Heart right ventricle (tissue), 16 donors: ENCODE measurements at regions not wholly inside any gene's neighbourhood (a gene's known extent, or its start where the extent isn't known, plus 50 kb on each side); places are given as distances from the start of the nearest gene placed in this dataset.

Experiments
- ATAC-seq, 8 donors: fragments of 200-7000 bp; cut with Tn5 transposase; one replicate each; pipeline ENCODE4 v1.9.1; 2020; ENCODE audit warnings: mild to moderate bottlenecking in 8 of 8, moderate library complexity in 8 of 8, moderate number of reproducible peaks in 1 of 8
- DNase-seq, 2 donors: peaks; one replicate each; pipeline ENCODE4 v3.0.0-alpha.2; 2020
- H3K27ac ChIP-seq, 10 donors: fragments of 200-600 bp; sonication (generic) in 2 of 10; one replicate each; pipeline versions ENCODE4 v1.5.0 to v1.8.0; 2020 to 2022; ENCODE audit warnings: mild to moderate bottlenecking in 3 of 10
- H3K27me3 ChIP-seq, 7 donors: fragments of 200-600 bp; one replicate each; pipeline ENCODE4 v1.8.0; 2021 to 2022; ENCODE audit warnings: mild to moderate bottlenecking in 2 of 7
- H3K36me3 ChIP-seq, 9 donors: fragments of 200-600 bp; sonication (generic) in 1 of 9; one replicate each; pipeline versions ENCODE4 v1.5.0 to v1.8.0; 2020 to 2022; ENCODE audit warnings: mild to moderate bottlenecking in 2 of 9
- H3K4me1 ChIP-seq, 9 donors: fragments of 200-600 bp; sonication (generic) in 1 of 9; one replicate each; pipeline versions ENCODE4 v1.5.0 to v1.8.0; 2020 to 2022; ENCODE audit warnings: mild to moderate bottlenecking in 4 of 9
- H3K4me3 ChIP-seq, 10 donors: fragments of 200-600 bp; sonication (generic) in 2 of 10; one replicate each; pipeline versions ENCODE4 v1.5.0 to v1.8.0; 2020 to 2022; ENCODE audit warnings: mild to moderate bottlenecking in 7 of 10, moderate library complexity in 2 of 10
- H3K9me3 ChIP-seq, 11 donors: fragments of 200-600 bp in 10 of 11; sonication (generic) in 2 of 11; one replicate each; pipeline versions ENCODE4 v1.5.0 to v1.8.0; 2013 to 2022; ENCODE audit warnings: mild to moderate bottlenecking in 2 of 11, control low read depth in 1 of 11, moderate library complexity in 1 of 11
- CTCF ChIP-seq, 9 donors: fragments of 200-600 bp; sonication (generic) in 2 of 9; IDR thresholded peaks; one replicate each; pipeline versions ENCODE4 v1.5.0 to v1.8.0; 2021 to 2022; ENCODE audit warnings: antibody characterized with exemption in 9 of 9, mild to moderate bottlenecking in 5 of 9, moderate library complexity in 1 of 9
- WGBS, 2 donors: extraction: QIAGEN DNeasy Blood & Tissue Kit; methylation state at CpG; one replicate each; pipeline ENCODE4 v1.1.7; 2013; ENCODE audit warnings: inconsistent platforms in 1 of 2; 5-methylcytosine and 5-hydroxymethylcytosine counted together
- intact Hi-C, 10 donors: fragments of 100-400 bp; cut with DNase I; formaldehyde crosslinking; loops; one replicate each; pipeline versions ENCODE4 v1.11.1 to v1.14.2; 2022
- donor health status: Arrhythmogenic right ventricular cardiomyopathy.
- donor health status: ischemic (EF 13 %, LVEDD 7.1; RV severe dilation, severe dysfunction).
- donor health status: healthy with polysubstance abuse.
- donor health status: DM: no; HTN: yes; CAD: no.
- donor health status: DM: no; HTN: no; CAD: no.
- donor health status: ischemic (EF 25% LVEDD 6.9; RV normal size, moderate dysfunction).
- donor health status: ischemic (EF 25% LVEDD 5.7; RV mildly dilated, moderate dysfunction).
- donor health status: healthy.
- donor health status: DM: yes; HTN: yes; CAD: no.
- donor health status: Ischemic cardiomyopathy.
- donor health status: ischemic (EF 35%, LVEDD 5.7; RV mildly dilated, moderate dysfunction).
- donor health status: nonischemic (EF 11% LVEDD 7.7; RV severe dilation, severe dysfunction).
- donor health status: DM: yes; HTN: yes; CAD: no.
- donor health status: PGD.
- donor health status: ischemic (EF 29% LVEDD 5.4; RV normal size, mild dysfunction).
- donor health status: nonischemic (EF 23%, LVEDD 6.1; RV moderate dilation, normal function).

- H3K27me3 ChIP-seq: no peaks in the 10 kb centered on the region
- no peaks in the 10 kb centered on the region for H3K9me3 ChIP-seq
- H3K4me3 ChIP-seq: no peak overlapping the region
- no peak overlapping the region for H3K27ac ChIP-seq
- H3K4me1 ChIP-seq: no peaks in the 10 kb centered on the region
- no peaks in the 10 kb centered on the region for H3K36me3 ChIP-seq
- no peak for TF ChIP-seq CTCF (IDR thresholded peaks at IDR 0.05)
- no peak for DNase-seq
- no peak for ATAC-seq
- WGBS, 2 donors: 63 to 69% methylated on average over 3 of the region's 3 CpGs
- intact Hi-C loops: loop anchor here in 3 of 10 donors (10.0 kb wide), 4 partner anchors 1087 to 1337 kb away; no protein-coding TSS in a partner anchor
Observed at GRCh38 chr18:43392168-43392567, 114.9 kb upstream of the SYT4 start.

- WGBS, 2 donors: 71 to 73% methylated on average over 2 of the region's 2 CpGs
- no peaks in the 10 kb centered on the region for H3K36me3 ChIP-seq
- ATAC-seq (peak in 5 of 8 donors; percentile 37 to 69 (median 42)), DNase-seq (no peak)
- no peaks in the 10 kb centered on the region for H3K9me3 ChIP-seq
- no peak overlapping the region for H3K27ac ChIP-seq
- H3K4me3 ChIP-seq: no peak overlapping the region
- no peaks in the 10 kb centered on the region for H3K27me3 ChIP-seq
- intact Hi-C loops: loop anchor here in 3 of 10 donors (10.0 kb wide), 4 partner anchors 1088 to 1338 kb away; no protein-coding TSS in a partner anchor
- no peaks in the 10 kb centered on the region for H3K4me1 ChIP-seq
- no peak for TF ChIP-seq CTCF (IDR thresholded peaks at IDR 0.05)
Observed at GRCh38 chr18:43393174-43393573, 115.9 kb upstream of the SYT4 start.

- peak in 7 of 9 donors; percentile 29 to 56 (median 42) for TF ChIP-seq CTCF (IDR thresholded peaks at IDR 0.05)
- intact Hi-C loops: loop anchor here in 3 of 10 donors (10.0 kb wide), 4 partner anchors 1091 to 1341 kb away; no protein-coding TSS in a partner anchor
Observed at GRCh38 chr18:43396266-43396665, 119.0 kb upstream of the SYT4 start.

GRCh38 chr18:43398601-43399000, 121.3 kb upstream of the SYT4 start:
- no peak overlapping the region for H3K4me3 ChIP-seq
- DNase-seq (no peak), ATAC-seq (no peak)
- TF ChIP-seq CTCF (IDR thresholded peaks at IDR 0.05): no peak
- H3K4me1 ChIP-seq: no peaks in the 10 kb centered on the region
- intact Hi-C loops: loop anchor here in 3 of 10 donors (10.0 kb wide), 4 partner anchors 1094 to 1344 kb away; no protein-coding TSS in a partner anchor
- H3K36me3 ChIP-seq: no peaks in the 10 kb centered on the region
- H3K27ac ChIP-seq: no peak overlapping the region
- 97 to 98% methylated on average over 1 of the region's 1 CpG for WGBS, 2 donors
- H3K9me3 ChIP-seq: peaks cover 0 to 3% (median 0%) of the 10 kb centered on the region in 11 donors
- H3K27me3 ChIP-seq: no peaks in the 10 kb centered on the region

More at GRCh38 chr18:43396266-43396665, 119.0 kb upstream of the SYT4 start:
- ATAC-seq: no peak
- 6 to 10% methylated on average over 1 of the region's 1 CpG for WGBS, 2 donors
- no peaks in the 10 kb centered on the region for H3K9me3 ChIP-seq
- no peaks in the 10 kb centered on the region for H3K36me3 ChIP-seq
- H3K27me3 ChIP-seq: no peaks in the 10 kb centered on the region
- no peaks in the 10 kb centered on the region for H3K4me1 ChIP-seq
- DNase-seq: no peak
- H3K4me3 ChIP-seq: no peak overlapping the region
- H3K27ac ChIP-seq: no peak overlapping the region
